Urothelium cell line (cell line): ENCODE measurements at regions not wholly inside any gene's neighbourhood (a gene's known extent, or its start where the extent isn't known, plus 50 kb on each side); places are given as distances from the start of the nearest gene placed in this dataset.

Experiments used
- DNase-seq: peaks from one replicate; pipeline ENCODE4 v3.0.0; 2011; ENCODE audit warnings: low spot score, mixed read lengths
- FAIRE-seq: peaks from 2 replicates; lab custom pipeline; 2011; peaks lifted over from hg19 to GRCh38; lab: Jason Lieb, UNC

- FAIRE-seq: no peak
These were observed 329.5 kb downstream of the RPL10L start for GRCh38 chr14:46322076-46322475.

GRCh38 chr14:46306267-46306666, 345.3 kb downstream of the RPL10L start:
- FAIRE-seq (no peak), DNase-seq (no peak)

More at GRCh38 chr14:46322076-46322475, 329.5 kb downstream of the RPL10L start:
- DNase-seq: no peak

GRCh38 chr14:46300765-46301164, 350.8 kb downstream of the RPL10L start:
- DNase-seq (no peak), FAIRE-seq (no peak)

- DNase-seq (no peak), FAIRE-seq (no peak)
These were observed 360.9 kb downstream of the RPL10L start for GRCh38 chr14:46290706-46291105.

GRCh38 chr14:46279776-46280175, 371.8 kb downstream of the RPL10L start:
- DNase-seq (no peak), FAIRE-seq (no peak)

GRCh38 chr14:46279327-46279726, 372.3 kb downstream of the RPL10L start:
- DNase-seq (no peak), FAIRE-seq (no peak)

- DNase-seq: peak; percentile 45
- FAIRE-seq: no peak
These were observed 392.0 kb downstream of the RPL10L start for GRCh38 chr14:46259536-46259935.

- FAIRE-seq: no peak
- DNase-seq: no peak
These were observed 395.2 kb downstream of the RPL10L start for GRCh38 chr14:46256381-46256780.

GRCh38 chr14:46250113-46250703, 401.4 kb downstream of the RPL10L start:
- peak; percentile 27 for FAIRE-seq
- peak; percentile 31 for DNase-seq

GRCh38 chr14:46248001-46248630, 403.5 kb downstream of the RPL10L start:
- no peak for DNase-seq
- FAIRE-seq: no peak

- no peak for DNase-seq
- FAIRE-seq: no peak
These were observed 406.3 kb downstream of the RPL10L start for GRCh38 chr14:46245276-46245675.

- FAIRE-seq (no peak), DNase-seq (no peak)
These were observed 417.8 kb downstream of the RPL10L start for GRCh38 chr14:46233786-46234185.

GRCh38 chr14:46230540-46230939, 421.0 kb downstream of the RPL10L start:
- FAIRE-seq: no peak

GRCh38 chr14:46215801-46216200, 435.8 kb downstream of the RPL10L start:
- FAIRE-seq: no peak

More at GRCh38 chr14:46230540-46230939, 421.0 kb downstream of the RPL10L start:
- DNase-seq: no peak

GRCh38 chr14:46198676-46199075, 452.9 kb downstream of the RPL10L start:
- FAIRE-seq (no peak), DNase-seq (no peak)

More at GRCh38 chr14:46215801-46216200, 435.8 kb downstream of the RPL10L start:
- DNase-seq: no peak

- DNase-seq (peak; percentile 41), FAIRE-seq (peak; percentile 63)
These were observed 453.7 kb downstream of the RPL10L start for GRCh38 chr14:46197856-46198255.
